HCT116 (cell line): ENCODE measurements at regions not wholly inside any gene's neighbourhood (a gene's known extent, or its start where the extent isn't known, plus 50 kb on each side); places are given as distances from the start of the nearest gene placed in this dataset.

Experiments used
- ATAC-seq: fragments of 200-7000 bp; cut with Tn5 transposase; 2 replicates; pipeline ENCODE4 v1.9.1; 2020; ENCODE audit warnings: mild to moderate bottlenecking, moderate library complexity
- BruUV-seq: library from RNA; stranded (reverse); fragments of 400-500 nt; replicated peaks from 2 replicates; lab custom pipeline; 2021; lab: Mats Ljungman, UMichigan
- CTCF ChIA-PET: fragments of 300-600 bp; sonication (Branson Sonifier 250); formaldehyde crosslinking; loops from one replicate; lab custom pipeline; 2021; ENCODE audit warnings: antibody characterized with exemption; lab: Charles Lee
- POLR2A ChIA-PET: fragments of 300-600, 350-600 bp; sonication (Branson Sonifier 250); formaldehyde crosslinking; loops from one replicate; lab custom pipeline; 2021; ENCODE audit warnings: antibody characterized with exemption; lab: Charles Lee
- RAD21 ChIA-PET, 2 experiments: fragments of 300-600 bp; sonication (Branson Sonifier 250); formaldehyde crosslinking; loops; one replicate each; lab custom pipeline; 2023; ENCODE audit warnings: low total read pairs in 2 of 2; ENCODE audit not compliant: uncharacterized antibody in 2 of 2, unreplicated experiment in 2 of 2, low non-redundant PET in 1 of 2; lab: Charles Lee
- DNase-seq: peaks from one replicate; pipeline ENCODE4 v3.0.0-alpha.2; 2010; ENCODE audit warnings: low read depth, low spot score
- H2AFZ ChIP-seq: fragments of 200-600 bp; shearing (Covaris generic), sonication (generic); 2 replicates; pipeline ENCODE4 v1.6.1; 2017; ENCODE audit warnings: low read depth, mixed run types, mixed read lengths, antibody characterized with exemption, low read length; ENCODE audit not compliant: poor library complexity, severe bottlenecking
- H3K27ac ChIP-seq: 2 replicates; pipeline ENCODE4 v1.5.1; 2012; ENCODE audit warnings: low read depth, low read length
- H3K27me3 ChIP-seq: fragments of 200-600 bp; sonication (generic); 2 replicates; pipeline ENCODE4 v1.6.1; 2016; ENCODE audit warnings: mixed run types, low read length, mixed read lengths; ENCODE audit not compliant: insufficient read depth
- H3K36me3 ChIP-seq, 2 experiments: fragments of 200-500 bp in 1 of 2; fragments of 200-600 bp in 1 of 2; sonication (Bioruptor generic) in 1 of 2; sonication (generic) in 1 of 2; 2 replicates each; pipeline versions ENCODE4 v1.5.1 to v1.6.1; 2014 to 2016; ENCODE audit warnings: low read length in 2 of 2, inconsistent platforms in 1 of 2, mixed read lengths in 1 of 2, mixed run types in 1 of 2; ENCODE audit not compliant: insufficient read depth in 2 of 2, control insufficient read depth in 1 of 2
- H3K4me1 ChIP-seq, 2 experiments: fragments of 200-600 bp in 1 of 2; sonication (generic) in 1 of 2; 2 replicates each; pipeline versions ENCODE4 v1.5.1 to v1.6.1; 2012 to 2017; ENCODE audit warnings: low read length in 2 of 2, inconsistent platforms in 1 of 2, mild to moderate bottlenecking in 1 of 2, mixed read lengths in 1 of 2, mixed run types in 1 of 2, moderate library complexity in 1 of 2; ENCODE audit not compliant: insufficient read depth in 2 of 2, control insufficient read depth in 1 of 2
- H3K4me2 ChIP-seq: fragments of 200-600 bp; sonication (generic); 2 replicates; pipeline ENCODE4 v1.6.1; 2017; ENCODE audit warnings: mixed run types, low read length, mixed read lengths
- H3K4me3 ChIP-seq, 2 experiments: fragments of 200-600 bp in 1 of 2; sonication (generic) in 1 of 2; replicated peaks in 1 of 2; 2 replicates each; pipeline ENCODE4 v1.5.1; 2011 to 2016; ENCODE audit warnings: low read length in 2 of 2, control low read depth in 1 of 2, low read depth in 1 of 2, mild to moderate bottlenecking in 1 of 2, mixed read lengths in 1 of 2, mixed run types in 1 of 2
- H3K79me2 ChIP-seq: fragments of 200-600 bp; sonication (generic); 2 replicates; pipeline ENCODE4 v1.6.1; 2017; ENCODE audit warnings: mild to moderate bottlenecking, mixed run types, low read length, moderate library complexity, mixed read lengths; ENCODE audit not compliant: insufficient read depth
- H3K9ac ChIP-seq: fragments of 200-600 bp; sonication (generic); 2 replicates; pipeline ENCODE4 v1.6.1; 2016; ENCODE audit warnings: low read length, mixed read lengths
- H3K9me2 ChIP-seq: fragments of 200-600 bp; sonication (generic), shearing (Covaris generic); 2 replicates; pipeline ENCODE4 v1.6.1; 2017; ENCODE audit warnings: mixed run types, mild to moderate bottlenecking, moderate library complexity; ENCODE audit not compliant: insufficient read depth
- H3K9me3 ChIP-seq, 2 experiments: fragments of 200-500 bp in 1 of 2; fragments of 200-600 bp in 1 of 2; sonication (Bioruptor generic) in 1 of 2; sonication (generic) in 1 of 2; 2 replicates each; pipeline ENCODE4 v1.6.1; 2014 to 2017; ENCODE audit warnings: low read length in 2 of 2, mixed read lengths in 2 of 2, inconsistent platforms in 1 of 2, low read depth in 1 of 2, mild to moderate bottlenecking in 1 of 2, mixed run types in 1 of 2, moderate library complexity in 1 of 2; ENCODE audit not compliant: control insufficient read depth in 1 of 2, insufficient read depth in 1 of 2
- H4K20me1 ChIP-seq: fragments of 200-600 bp; sonication (generic), shearing (Covaris generic); 2 replicates; pipeline ENCODE4 v1.6.1; 2017; ENCODE audit warnings: mixed run types, mild to moderate bottlenecking, moderate library complexity; ENCODE audit not compliant: insufficient read depth
- EGR1 ChIP-seq: IDR thresholded peaks from 2 replicates; pipeline ENCODE4 v1.6.1; 2012; ENCODE audit warnings: low read depth
- EZH2phosphoT487 ChIP-seq: fragments of 200-600 bp; IDR thresholded peaks from 2 replicates; pipeline ENCODE4 v1.6.1; 2018; ENCODE audit warnings: antibody characterized with exemption, borderline replicate concordance
- FOSL1 ChIP-seq: IDR thresholded peaks from 2 replicates; pipeline ENCODE4 v1.6.1; 2012; ENCODE audit warnings: low read depth
- POLR2AphosphoS5 ChIP-seq: IDR thresholded peaks from 2 replicates; pipeline ENCODE4 v1.6.1; 2011; ENCODE audit warnings: mild to moderate bottlenecking, low read depth, low read length, moderate library complexity
- SP1 ChIP-seq: IDR thresholded peaks from 2 replicates; pipeline ENCODE4 v1.6.1; 2012; ENCODE audit warnings: low read depth
- ZNF274 ChIP-seq: fragments of 200-500 bp; sonication (Bioruptor generic); IDR thresholded peaks from 2 replicates; pipeline ENCODE4 v1.6.1; 2014; ENCODE audit warnings: mild to moderate bottlenecking, low read depth, low read length, inconsistent platforms
- intact Hi-C: fragments of 100-400 bp; cut with micrococcal nuclease; formaldehyde crosslinking; loops from 2 replicates; pipeline ENCODE4 v1.10.0; 2022

DNA sequence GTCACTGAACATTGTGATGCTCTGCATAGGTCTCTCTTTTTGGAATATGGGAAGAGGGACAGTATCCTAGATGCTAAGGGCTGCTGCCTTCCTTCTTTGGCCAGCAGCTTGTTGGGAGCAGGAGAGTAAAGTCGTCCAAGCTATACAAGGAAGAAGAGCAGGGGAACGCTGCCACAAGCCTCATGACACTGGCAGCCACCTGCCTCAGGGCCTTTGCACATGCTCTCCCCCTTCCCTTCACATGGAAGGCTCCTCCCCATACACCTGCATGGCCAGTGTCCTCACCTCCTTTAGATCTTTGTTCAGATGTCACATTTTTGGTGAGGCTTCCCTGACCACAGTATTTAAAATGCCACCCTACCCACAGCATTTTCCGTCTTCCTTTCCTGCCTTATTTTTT is 78.1 kb upstream of the CRHR1 start:
- Histone ChIP-seq H3K4me3 (peak overlapping the region in 1 of 2 experiments; percentile 41; a peak in 2 of 4 replicates), H3K36me3 (no peaks in the 10 kb centered on the region), H2AFZ (no peak overlapping the region), H3K27me3 (peaks cover 6% of the 10 kb centered on the region; the same call in 1 of the 2 replicates), H4K20me1 (no peaks in the 10 kb centered on the region), H3K79me2 (no peaks in the 10 kb centered on the region), H3K9me3 (no peaks in the 10 kb centered on the region), H3K4me1 (peaks cover 24 to 43% of the 10 kb centered on the region in 2 experiments), H3K9ac (no peak overlapping the region), H3K9me2 (no peaks in the 10 kb centered on the region), H3K4me2 (peak overlapping the region; percentile 75), H3K27ac (peak overlapping the region; percentile 3; the same call in 1 of the 2 replicates)
- DNase-seq (no peak), ATAC-seq (no peak)
- BruUV-seq = no TSS peak
- RAD21 ChIA-PET = no interaction called here
- intact Hi-C loops = no loop called here
- TF ChIP-seq EGR1 (no peak), EZH2phosphoT487 (no peak), SP1 (no peak), ZNF274 (no peak), POLR2AphosphoS5 (no peak)
- POLR2A ChIA-PET = no interaction called here
- CTCF ChIA-PET = no interaction called here

DNA sequence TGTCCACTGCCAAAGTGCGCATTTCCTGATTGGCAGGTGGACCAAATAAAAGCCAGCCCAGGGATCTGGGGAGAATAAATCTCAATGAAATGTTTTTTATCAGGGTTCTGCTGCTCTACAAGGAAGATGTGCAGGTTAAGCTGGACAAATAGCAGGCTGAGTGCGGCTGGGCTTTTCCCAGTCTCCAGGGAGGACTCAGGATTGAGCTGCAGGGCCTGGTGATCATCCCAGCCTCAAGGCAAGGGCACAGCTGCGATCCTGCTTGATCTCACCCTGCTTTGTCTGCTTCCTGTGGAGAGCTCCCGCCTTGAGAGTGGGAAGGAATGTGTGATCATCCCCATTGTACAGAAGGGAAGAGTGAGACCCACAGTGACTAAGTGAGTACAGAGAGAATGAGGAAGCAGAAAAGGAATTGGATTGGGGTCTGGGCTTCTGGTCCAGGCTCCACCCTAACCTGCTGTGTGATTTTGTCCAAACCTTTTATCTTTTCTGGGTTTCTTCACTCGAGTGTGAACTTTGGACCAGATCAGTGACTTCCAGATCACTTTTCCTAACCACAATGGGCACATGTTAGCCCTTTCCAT is 75.3 kb upstream of the CRHR1 start:
- Histone ChIP-seq H3K27me3 (no peaks in the 10 kb centered on the region), H4K20me1 (no peaks in the 10 kb centered on the region), H3K9ac (no peak overlapping the region), H2AFZ (no peak overlapping the region), H3K4me1 (peaks cover 22 to 32% of the 10 kb centered on the region in 2 experiments), H3K4me2 (no peak overlapping the region), H3K79me2 (no peaks in the 10 kb centered on the region), H3K36me3 (no peaks in the 10 kb centered on the region), H3K27ac (no peak overlapping the region), H3K9me3 (no peaks in the 10 kb centered on the region), H3K4me3 (no peak overlapping the region), H3K9me2 (no peaks in the 10 kb centered on the region)
- no TSS peak for BruUV-seq
- ATAC-seq = no peak
- no peak for DNase-seq
- ChIA-PET RAD21 (no interaction called here), POLR2A (no interaction called here), CTCF (no interaction called here)
- intact Hi-C loops = no loop called here
- TF ChIP-seq FOSL1 = no peak
